Fibroblast of lung (primary cell): ENCODE measurements at regions not wholly inside any gene's neighbourhood (a gene's known extent, or its start where the extent isn't known, plus 50 kb on each side); places are given as distances from the start of the nearest gene placed in this dataset.

Source experiments
- DNase-seq, 2 donors: peaks; one replicate each; pipeline versions ENCODE4 v3.0.0 to v3.0.0-alpha.2; 2010; ENCODE audit warnings: low read depth in 2 of 2
- H2AFZ ChIP-seq: 2 replicates; pipeline ENCODE4 v1.5.1; 2012; ENCODE audit warnings: low read length, control low read depth, inconsistent platforms
- H3K27ac ChIP-seq: 2 replicates; pipeline ENCODE4 v1.5.1; 2011; ENCODE audit warnings: low read length, control low read depth; ENCODE audit not compliant: insufficient read depth
- H3K27me3 ChIP-seq: 2 replicates; pipeline ENCODE4 v1.5.1; 2011; ENCODE audit warnings: mild to moderate bottlenecking, low read length; ENCODE audit not compliant: control insufficient read depth, insufficient read depth
- H3K36me3 ChIP-seq: 2 replicates; pipeline ENCODE4 v1.5.1; 2011; ENCODE audit warnings: low read length; ENCODE audit not compliant: control insufficient read depth, insufficient read depth
- H3K4me1 ChIP-seq: 2 replicates; pipeline ENCODE4 v1.5.1; 2011; ENCODE audit warnings: low read length; ENCODE audit not compliant: control insufficient read depth, insufficient read depth; ENCODE audit errors: extremely low read depth
- H3K4me2 ChIP-seq: 2 replicates; pipeline ENCODE4 v1.5.1; 2011; ENCODE audit warnings: low read length, control low read depth; ENCODE audit not compliant: insufficient read depth; ENCODE audit errors: extremely low read depth
- H3K4me3 ChIP-seq, 4 experiments: fragments of 200-600 bp in 1 of 4; sonication (generic) in 1 of 4; replicated peaks in 1 of 4; 2 replicates each; pipeline ENCODE4 v1.5.1; 2011 to 2016; ENCODE audit warnings: low read length in 4 of 4, low read depth in 3 of 4, mild to moderate bottlenecking in 3 of 4, control low read depth in 2 of 4, inconsistent platforms in 1 of 4, mixed read lengths in 1 of 4; ENCODE audit not compliant: insufficient read depth in 1 of 4; ENCODE audit errors: control extremely low read depth in 1 of 4
- H3K79me2 ChIP-seq: 2 replicates; pipeline ENCODE4 v1.5.1; 2012; ENCODE audit warnings: mild to moderate bottlenecking, low read length, inconsistent platforms; ENCODE audit not compliant: control insufficient read depth, insufficient read depth
- H3K9ac ChIP-seq: 2 replicates; pipeline ENCODE4 v1.5.1; 2011; ENCODE audit warnings: mild to moderate bottlenecking, low read length, control low read depth; ENCODE audit not compliant: insufficient read depth
- H3K9me3 ChIP-seq: 2 replicates; pipeline ENCODE4 v1.5.1; 2012; ENCODE audit warnings: low read depth, low read length; ENCODE audit not compliant: control insufficient read depth, insufficient read depth
- H4K20me1 ChIP-seq: 2 replicates; pipeline ENCODE4 v1.5.1; 2011; ENCODE audit warnings: low read length; ENCODE audit not compliant: control insufficient read depth, insufficient read depth; ENCODE audit errors: extremely low read depth
- CTCF ChIP-seq, 2 donors: IDR thresholded peaks in 1 of 2; conservative IDR thresholded peaks in 1 of 2; 1 replicate in 1 of 2; 2 replicates in 1 of 2; pipeline ENCODE4 v1.5.1; 2011 to 2012; ENCODE audit warnings: low read length in 2 of 2, control low read depth in 1 of 2, inconsistent platforms in 1 of 2, low read depth in 1 of 2, mild to moderate bottlenecking in 1 of 2
- EZH2 ChIP-seq: IDR thresholded peaks from 2 replicates; pipeline ENCODE4 v1.5.1; 2012; ENCODE audit warnings: low read length, control low read depth, mild to moderate bottlenecking; ENCODE audit errors: missing control alignments

- Histone ChIP-seq H3K27ac (no peak overlapping the region), H3K9me3 (no peaks in the 10 kb centered on the region), H3K4me2 (no peak overlapping the region), H3K4me3 (no peak overlapping the region), H3K36me3 (no peaks in the 10 kb centered on the region), H3K9ac (no peak overlapping the region), H4K20me1 (no peaks in the 10 kb centered on the region), H3K4me1 (peaks cover 2% of the 10 kb centered on the region), H3K27me3 (no peaks in the 10 kb centered on the region), H3K79me2 (no peaks in the 10 kb centered on the region), H2AFZ (no peak overlapping the region)
- TF ChIP-seq CTCF (conservative IDR thresholded peaks at IDR 0.05 in 1 of 2, IDR thresholded peaks at IDR 0.05 in 1 of 2; ENCODE audit: low read depth in 1 of 2, low read length in 2 of 2) (no peak), EZH2 (no peak)
- no peak for DNase-seq
Measured at GRCh38 chr6:6910734-6911295, 196.9 kb upstream of the RREB1 start.

GRCh38 chr6:6911391-6911790, 196.4 kb upstream of the RREB1 start:
- Histone ChIP-seq H3K9me3 (no peaks in the 10 kb centered on the region), H3K36me3 (no peaks in the 10 kb centered on the region), H3K9ac (no peak overlapping the region), H2AFZ (no peak overlapping the region), H3K27ac (no peak overlapping the region), H3K27me3 (no peaks in the 10 kb centered on the region), H3K4me3 (no peak overlapping the region), H3K4me1 (peaks cover 2% of the 10 kb centered on the region), H3K4me2 (no peak overlapping the region), H4K20me1 (no peaks in the 10 kb centered on the region), H3K79me2 (no peaks in the 10 kb centered on the region)
- no peak for TF ChIP-seq EZH2
- no peak for TF ChIP-seq CTCF (conservative IDR thresholded peaks at IDR 0.05 in 1 of 2, IDR thresholded peaks at IDR 0.05 in 1 of 2; ENCODE audit: low read depth in 1 of 2, low read length in 2 of 2)
- DNase-seq, result no peak

- H3K4me2 ChIP-seq, result no peak overlapping the region
- no peak overlapping the region for H3K4me3 ChIP-seq
- H2AFZ ChIP-seq, result no peak overlapping the region
- peak in 1 of 2 donors; percentile 64 for DNase-seq
- H3K9ac ChIP-seq, result no peak overlapping the region
- no peak overlapping the region for H3K27ac ChIP-seq
- no peak for TF ChIP-seq CTCF (conservative IDR thresholded peaks at IDR 0.05 in 1 of 2, IDR thresholded peaks at IDR 0.05 in 1 of 2; ENCODE audit: low read depth in 1 of 2, low read length in 2 of 2)
- H3K4me1 ChIP-seq, result peaks cover 2% of the 10 kb centered on the region
- H3K27me3 ChIP-seq, result no peaks in the 10 kb centered on the region
- no peaks in the 10 kb centered on the region for H4K20me1 ChIP-seq
- no peaks in the 10 kb centered on the region for H3K9me3 ChIP-seq
- H3K36me3 ChIP-seq, result no peaks in the 10 kb centered on the region
- H3K79me2 ChIP-seq, result no peaks in the 10 kb centered on the region
Measured at GRCh38 chr6:6912817-6913744, 194.7 kb upstream of the RREB1 start.
